ENCODE measurements at regions not wholly inside any gene's neighbourhood (a gene's known extent, or its start where the extent isn't known, plus 50 kb on each side); places are given as distances from the start of the nearest gene placed in this dataset.
"Not testable (repeated sequence)": the region's sequence is repeated elsewhere in the genome, so short reads cannot be mapped to it uniquely, and the experiment has no call there.

- no peak overlapping the region for H3K4me3 ChIP-seq (ENCODE audit: low read depth in 1 of 2, low read length in 2 of 2)
Measured at GRCh38 chr2:35708411-35708923, 647.1 kb upstream of the CRIM1 start.

DNA sequence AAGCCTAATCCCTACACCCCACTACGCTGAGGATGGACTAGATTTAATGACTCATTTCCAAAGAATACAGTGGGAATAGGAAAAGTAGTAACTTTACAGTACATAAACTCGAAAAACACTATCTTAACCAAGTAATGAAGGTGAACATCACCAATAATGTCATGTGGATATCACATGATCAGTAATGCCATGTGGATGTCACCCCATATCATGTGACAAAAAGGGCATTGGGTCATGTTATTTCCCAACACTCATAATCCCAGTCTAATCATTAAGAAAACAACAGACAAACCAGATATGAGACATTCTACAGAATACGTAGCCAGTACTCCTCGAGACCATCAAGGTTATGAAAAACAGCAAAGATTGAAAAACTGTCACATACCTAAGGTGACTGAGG is 667.3 kb upstream of the CRIM1 start:
- no peaks in the 10 kb centered on the region for H3K27me3 ChIP-seq (ENCODE audit: low read depth, low read length)
- no peak overlapping the region for H3K27ac ChIP-seq (ENCODE audit: low read length)
- H3K36me3 ChIP-seq (ENCODE audit: control insufficient read depth in 1 of 2, insufficient read depth in 2 of 2, low read length in 2 of 2): no peaks in the 10 kb centered on the region
- H3K4me3 ChIP-seq (ENCODE audit: low read depth in 1 of 2, low read length in 2 of 2): no peak overlapping the region
- no peaks in the 10 kb centered on the region for H3K4me1 ChIP-seq (ENCODE audit: control insufficient read depth in 1 of 2, insufficient read depth in 2 of 2, low read length in 2 of 2)
- H3K9me3 ChIP-seq (ENCODE audit: control insufficient read depth in 1 of 2, low read length in 2 of 2): no peaks in the 10 kb centered on the region

More at GRCh38 chr2:35708411-35708923, 647.1 kb upstream of the CRIM1 start:
- H3K27me3 ChIP-seq (ENCODE audit: low read depth, low read length): no peaks in the 10 kb centered on the region
- H3K9me3 ChIP-seq (ENCODE audit: control insufficient read depth in 1 of 2, low read length in 2 of 2): no peaks in the 10 kb centered on the region
- no peaks in the 10 kb centered on the region for H3K36me3 ChIP-seq (ENCODE audit: control insufficient read depth in 1 of 2, insufficient read depth in 2 of 2, low read length in 2 of 2)
- no peaks in the 10 kb centered on the region for H3K4me1 ChIP-seq (ENCODE audit: control insufficient read depth in 1 of 2, insufficient read depth in 2 of 2, low read length in 2 of 2)
- H3K27ac ChIP-seq (ENCODE audit: low read length): no peak overlapping the region

GRCh38 chr2:35651688-35652323 is 703.8 kb upstream of the CRIM1 start:
- H3K9me3 ChIP-seq (ENCODE audit: control insufficient read depth in 1 of 2, low read length in 2 of 2): no peaks in the 10 kb centered on the region
- H3K4me3 ChIP-seq (ENCODE audit: low read depth in 1 of 2, low read length in 2 of 2): no peak overlapping the region
- H3K4me1 ChIP-seq (ENCODE audit: control insufficient read depth in 1 of 2, insufficient read depth in 2 of 2, low read length in 2 of 2): no peaks in the 10 kb centered on the region
- no peak overlapping the region for H3K27ac ChIP-seq (ENCODE audit: low read length)
- H3K36me3 ChIP-seq (ENCODE audit: control insufficient read depth in 1 of 2, insufficient read depth in 2 of 2, low read length in 2 of 2): no peaks in the 10 kb centered on the region
- H3K27me3 ChIP-seq (ENCODE audit: low read depth, low read length): no peaks in the 10 kb centered on the region

DNA sequence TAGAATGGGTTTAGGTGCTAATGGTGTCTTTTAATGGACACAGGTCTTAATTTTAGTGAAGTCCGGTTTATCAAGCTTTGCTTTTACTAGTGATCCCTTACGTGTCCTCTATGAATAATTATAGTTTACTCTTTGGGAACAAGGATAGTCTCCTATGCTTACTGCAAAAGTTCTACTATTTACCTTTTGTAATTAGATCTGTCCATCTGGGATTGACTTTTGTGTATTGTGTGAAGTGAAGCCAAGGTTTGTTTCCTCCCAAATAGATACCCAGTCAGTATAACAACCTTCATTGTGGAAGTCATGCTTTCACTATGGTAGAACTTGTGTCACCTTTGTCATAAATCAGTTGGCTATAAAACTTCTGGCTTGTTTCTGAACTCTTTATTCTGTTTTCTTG is 740.9 kb upstream of the CRIM1 start:
- Histone ChIP-seq H3K27me3 (ENCODE audit: low read depth, low read length) (no peaks in the 10 kb centered on the region), H3K9me3 (ENCODE audit: control insufficient read depth in 1 of 2, low read length in 2 of 2) (no peaks in the 10 kb centered on the region), H3K36me3 (ENCODE audit: control insufficient read depth in 1 of 2, insufficient read depth in 2 of 2, low read length in 2 of 2) (no peaks in the 10 kb centered on the region), H3K27ac (ENCODE audit: low read length) (no peak overlapping the region), H3K4me3 (ENCODE audit: low read depth in 1 of 2, low read length in 2 of 2) (no peak overlapping the region), H3K4me1 (ENCODE audit: control insufficient read depth in 1 of 2, insufficient read depth in 2 of 2, low read length in 2 of 2) (no peaks in the 10 kb centered on the region)

DNA sequence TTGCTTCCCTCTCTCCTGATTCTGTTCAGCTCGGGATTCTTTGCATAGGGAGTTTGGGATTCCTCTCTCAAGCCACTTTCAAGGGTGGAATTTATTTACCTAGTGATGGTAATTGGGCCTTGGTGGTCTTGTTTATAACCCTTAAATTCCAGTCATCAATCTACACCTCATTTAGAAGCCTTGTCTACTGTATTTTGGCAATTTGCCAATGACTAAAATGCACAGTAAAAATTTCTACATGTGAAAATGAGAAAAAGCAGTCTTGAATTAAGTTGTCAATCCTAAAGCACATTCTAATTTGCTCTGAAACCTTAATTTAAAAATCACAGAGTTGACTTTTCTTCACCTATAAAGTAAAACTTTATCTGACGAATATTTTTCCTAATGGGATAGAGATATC is 749.2 kb upstream of the CRIM1 start:
- Histone ChIP-seq H3K4me1 (ENCODE audit: control insufficient read depth in 1 of 2, insufficient read depth in 2 of 2, low read length in 2 of 2) (no peaks in the 10 kb centered on the region), H3K36me3 (ENCODE audit: control insufficient read depth in 1 of 2, insufficient read depth in 2 of 2, low read length in 2 of 2) (no peaks in the 10 kb centered on the region), H3K27me3 (ENCODE audit: low read depth, low read length) (no peaks in the 10 kb centered on the region), H3K27ac (ENCODE audit: low read length) (no peak overlapping the region), H3K4me3 (ENCODE audit: low read depth in 1 of 2, low read length in 2 of 2) (no peak overlapping the region), H3K9me3 (ENCODE audit: control insufficient read depth in 1 of 2, low read length in 2 of 2) (no peaks in the 10 kb centered on the region)

DNA sequence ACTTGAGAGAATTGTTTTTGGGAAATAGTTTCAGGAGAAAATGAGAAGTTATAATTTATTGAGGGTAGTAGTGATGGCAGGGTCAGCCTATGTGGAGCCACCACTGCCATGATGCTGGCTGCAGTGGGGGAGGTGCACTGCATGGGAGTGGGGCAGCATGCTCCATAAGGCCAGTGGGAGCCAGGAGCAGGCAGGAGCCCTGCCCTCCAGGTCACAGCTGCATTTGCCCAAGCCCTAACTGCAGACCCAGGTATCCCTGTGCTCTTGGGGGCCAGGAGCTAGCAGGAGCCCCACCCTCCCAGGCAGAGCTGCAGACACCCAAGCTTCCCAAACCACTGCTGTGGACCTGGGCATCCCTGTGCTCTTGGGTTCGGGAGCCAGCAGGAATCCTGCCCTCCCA is 757.3 kb upstream of the CRIM1 start:
- no peaks in the 10 kb centered on the region for H3K36me3 ChIP-seq (ENCODE audit: control insufficient read depth in 1 of 2, insufficient read depth in 2 of 2, low read length in 2 of 2)
- H3K9me3 ChIP-seq (ENCODE audit: control insufficient read depth in 1 of 2, low read length in 2 of 2): peaks cover 0 to 9% of the 10 kb centered on the region in 2 donors
- no peak overlapping the region for H3K27ac ChIP-seq (ENCODE audit: low read length)
- H3K27me3 ChIP-seq (ENCODE audit: low read depth, low read length): no peaks in the 10 kb centered on the region
- no peak overlapping the region for H3K4me3 ChIP-seq (ENCODE audit: low read depth in 1 of 2, low read length in 2 of 2)
- no peaks in the 10 kb centered on the region for H3K4me1 ChIP-seq (ENCODE audit: control insufficient read depth in 1 of 2, insufficient read depth in 2 of 2, low read length in 2 of 2)

DNA sequence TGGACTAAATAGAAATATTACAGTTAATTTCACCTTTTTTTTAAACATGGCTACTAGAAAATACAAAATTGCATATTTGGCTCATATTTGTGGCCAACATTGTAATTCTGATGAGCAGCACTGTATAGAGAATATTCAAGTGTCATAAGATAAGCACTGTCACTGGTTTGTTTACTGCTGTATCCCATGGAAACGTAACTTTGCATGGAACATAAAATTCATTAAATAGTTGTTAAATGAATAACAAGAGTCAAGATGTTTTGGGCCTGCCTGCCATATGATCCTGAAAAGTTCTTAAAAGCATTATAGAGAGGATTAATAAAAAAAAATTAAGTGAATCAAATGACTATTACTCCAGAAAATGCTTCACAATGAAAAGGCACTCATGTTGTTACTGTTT is 763.7 kb upstream of the CRIM1 start:
- no peaks in the 10 kb centered on the region for H3K36me3 ChIP-seq (ENCODE audit: control insufficient read depth in 1 of 2, insufficient read depth in 2 of 2, low read length in 2 of 2)
- no peaks in the 10 kb centered on the region for H3K27me3 ChIP-seq (ENCODE audit: low read depth, low read length)
- no peak overlapping the region for H3K27ac ChIP-seq (ENCODE audit: low read length)
- no peaks in the 10 kb centered on the region for H3K4me1 ChIP-seq (ENCODE audit: control insufficient read depth in 1 of 2, insufficient read depth in 2 of 2, low read length in 2 of 2)
- H3K4me3 ChIP-seq (ENCODE audit: low read depth in 1 of 2, low read length in 2 of 2): no peak overlapping the region
- H3K9me3 ChIP-seq (ENCODE audit: control insufficient read depth in 1 of 2, low read length in 2 of 2): no peaks in the 10 kb centered on the region

DNA sequence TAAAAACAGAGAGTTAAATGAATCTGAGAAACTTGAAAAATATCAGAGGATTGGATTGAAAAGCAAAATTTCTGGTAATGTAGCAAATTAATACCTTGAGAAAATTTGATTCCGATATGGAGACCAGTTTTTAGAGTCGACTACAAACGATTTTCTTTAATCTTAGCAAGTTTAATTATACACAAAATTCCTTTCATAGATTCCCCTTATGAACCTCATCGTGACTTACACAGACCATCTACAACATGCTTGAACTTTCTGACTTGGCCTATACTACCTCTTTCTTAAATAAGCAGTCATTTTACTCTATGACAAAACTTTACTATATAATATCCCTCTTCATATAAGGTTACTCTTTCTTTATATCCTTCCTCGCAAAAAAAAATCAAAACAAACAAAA is 769.6 kb upstream of the CRIM1 start:
- no peaks in the 10 kb centered on the region for H3K27me3 ChIP-seq (ENCODE audit: low read depth, low read length)
- no peak overlapping the region for H3K4me3 ChIP-seq (ENCODE audit: low read depth in 1 of 2, low read length in 2 of 2)
- no peaks in the 10 kb centered on the region for H3K4me1 ChIP-seq (ENCODE audit: control insufficient read depth in 1 of 2, insufficient read depth in 2 of 2, low read length in 2 of 2)
- no peaks in the 10 kb centered on the region for H3K9me3 ChIP-seq (ENCODE audit: control insufficient read depth in 1 of 2, low read length in 2 of 2)
- no peak overlapping the region for H3K27ac ChIP-seq (ENCODE audit: low read length)
- no peaks in the 10 kb centered on the region for H3K36me3 ChIP-seq (ENCODE audit: control insufficient read depth in 1 of 2, insufficient read depth in 2 of 2, low read length in 2 of 2)

DNA sequence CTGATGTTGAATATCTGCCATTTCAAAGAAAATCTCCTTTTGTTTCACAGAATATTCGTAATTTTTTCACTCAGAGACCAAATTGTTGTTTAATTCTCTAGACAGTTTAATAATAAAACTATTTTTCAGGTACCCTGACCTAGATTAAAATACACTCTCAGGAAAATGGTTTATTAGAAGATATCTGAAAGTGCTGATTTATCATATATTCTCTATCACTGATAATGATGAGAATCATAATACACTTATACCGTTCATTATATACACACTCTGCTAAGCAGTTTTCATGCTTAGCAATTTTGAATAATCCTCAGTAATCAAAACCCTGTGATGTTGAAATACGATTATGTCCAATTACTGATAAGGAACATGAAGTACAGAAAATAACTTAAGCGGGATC is 772.9 kb upstream of the CRIM1 start:
- no peaks in the 10 kb centered on the region for H3K27me3 ChIP-seq (ENCODE audit: low read depth, low read length)
- no peak overlapping the region for H3K4me3 ChIP-seq (ENCODE audit: low read depth in 1 of 2, low read length in 2 of 2)
- H3K36me3 ChIP-seq (ENCODE audit: control insufficient read depth in 1 of 2, insufficient read depth in 2 of 2, low read length in 2 of 2): no peaks in the 10 kb centered on the region
- H3K27ac ChIP-seq (ENCODE audit: low read length): no peak overlapping the region
- H3K9me3 ChIP-seq (ENCODE audit: control insufficient read depth in 1 of 2, low read length in 2 of 2): no peaks in the 10 kb centered on the region
- no peaks in the 10 kb centered on the region for H3K4me1 ChIP-seq (ENCODE audit: control insufficient read depth in 1 of 2, insufficient read depth in 2 of 2, low read length in 2 of 2)

DNA sequence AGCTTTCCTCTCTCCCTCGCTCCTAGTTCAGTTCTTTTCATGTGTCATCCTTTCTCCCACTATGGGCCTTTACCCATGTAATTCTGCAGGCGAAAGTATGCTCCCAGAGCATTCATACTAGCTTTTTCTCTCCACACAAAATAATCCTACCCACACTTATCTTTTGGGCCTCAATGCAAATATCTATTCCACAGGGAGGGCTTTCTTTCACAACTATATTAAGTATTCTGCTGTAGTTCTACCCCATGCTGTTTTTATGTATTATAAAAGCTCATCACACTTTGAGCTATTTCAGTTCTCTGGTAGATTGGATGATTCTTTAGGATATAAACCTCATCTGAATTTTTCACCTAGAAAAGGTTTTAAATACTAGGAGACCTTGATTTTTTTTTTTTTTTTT is 774.6 kb upstream of the CRIM1 start:
- Histone ChIP-seq H3K36me3 (ENCODE audit: control insufficient read depth in 1 of 2, insufficient read depth in 2 of 2, low read length in 2 of 2) (no peaks in the 10 kb centered on the region), H3K4me1 (ENCODE audit: control insufficient read depth in 1 of 2, insufficient read depth in 2 of 2, low read length in 2 of 2) (no peaks in the 10 kb centered on the region), H3K27ac (ENCODE audit: low read length) (no peak overlapping the region), H3K27me3 (ENCODE audit: low read depth, low read length) (no peaks in the 10 kb centered on the region), H3K4me3 (ENCODE audit: low read depth in 1 of 2, low read length in 2 of 2) (no peak overlapping the region), H3K9me3 (ENCODE audit: control insufficient read depth in 1 of 2, low read length in 2 of 2) (no peaks in the 10 kb centered on the region)

- not testable (repeated sequence) for H3K4me3 ChIP-seq (ENCODE audit: low read depth in 1 of 2, low read length in 2 of 2); H3K4me1 ChIP-seq (ENCODE audit: control insufficient read depth in 1 of 2, insufficient read depth in 2 of 2, low read length in 2 of 2); H3K27me3 ChIP-seq (ENCODE audit: low read depth, low read length); H3K36me3 ChIP-seq (ENCODE audit: control insufficient read depth in 1 of 2, insufficient read depth in 2 of 2, low read length in 2 of 2); H3K9me3 ChIP-seq (ENCODE audit: control insufficient read depth in 1 of 2, low read length in 2 of 2); H3K27ac ChIP-seq (ENCODE audit: low read length)
Measured at GRCh38 chr2:35568574-35568973, 787.0 kb upstream of the CRIM1 start.

GRCh38 chr2:35562488-35562887 is 793.1 kb upstream of the CRIM1 start:
- H3K4me3 ChIP-seq (ENCODE audit: low read depth in 1 of 2, low read length in 2 of 2): no peak overlapping the region
- H3K4me1 ChIP-seq (ENCODE audit: control insufficient read depth in 1 of 2, insufficient read depth in 2 of 2, low read length in 2 of 2): no peaks in the 10 kb centered on the region
- no peaks in the 10 kb centered on the region for H3K27me3 ChIP-seq (ENCODE audit: low read depth, low read length)

More at GRCh38 chr2:35562488-35562887, 793.1 kb upstream of the CRIM1 start:
- H3K36me3 ChIP-seq (ENCODE audit: control insufficient read depth in 1 of 2, insufficient read depth in 2 of 2, low read length in 2 of 2): no peaks in the 10 kb centered on the region
- H3K9me3 ChIP-seq (ENCODE audit: control insufficient read depth in 1 of 2, low read length in 2 of 2): no peaks in the 10 kb centered on the region
- H3K27ac ChIP-seq (ENCODE audit: low read length): no peak overlapping the region
